HG02840 (cell line): ENCODE measurements at regions not wholly inside any gene's neighbourhood (a gene's known extent, or its start where the extent isn't known, plus 50 kb on each side); places are given as distances from the start of the nearest gene placed in this dataset.
"Not testable (repeated sequence)": the region's sequence is repeated elsewhere in the genome, so short reads cannot be mapped to it uniquely, and the experiment has no call there.

Source experiments
- ATAC-seq: cut with Tn5 transposase; IDR thresholded peaks from one replicate; pipeline ENCODE4 v1.9.1; 2021; ENCODE audit warnings: mild to moderate bottlenecking, moderate library complexity, moderate number of reproducible peaks; ENCODE audit not compliant: unreplicated experiment, low FRiP score

DNA sequence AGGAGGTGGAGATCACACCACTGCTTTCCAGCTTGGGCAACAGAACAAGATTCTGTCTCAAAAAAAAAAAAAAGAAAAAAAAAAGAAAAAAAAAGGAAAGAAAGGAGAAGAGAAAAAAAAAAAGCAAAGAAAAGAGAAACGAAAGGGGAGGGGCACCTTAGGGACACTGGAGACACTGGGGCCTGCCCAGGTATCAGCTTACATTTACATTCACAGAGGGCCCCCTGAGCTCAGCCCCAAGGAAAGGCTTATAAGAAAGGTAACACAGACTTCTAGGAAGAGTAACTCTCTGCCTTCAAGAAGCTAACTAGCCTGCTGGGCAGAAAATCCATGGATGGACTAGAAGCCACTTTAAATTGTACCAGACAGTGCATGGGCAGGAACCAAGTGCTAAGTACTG lies 108.8 kb downstream of the NPY start:
- no peak for ATAC-seq

- no peak for ATAC-seq
Measured at GRCh38 chr7:24395512-24395911, 111.5 kb downstream of the NPY start.

DNA sequence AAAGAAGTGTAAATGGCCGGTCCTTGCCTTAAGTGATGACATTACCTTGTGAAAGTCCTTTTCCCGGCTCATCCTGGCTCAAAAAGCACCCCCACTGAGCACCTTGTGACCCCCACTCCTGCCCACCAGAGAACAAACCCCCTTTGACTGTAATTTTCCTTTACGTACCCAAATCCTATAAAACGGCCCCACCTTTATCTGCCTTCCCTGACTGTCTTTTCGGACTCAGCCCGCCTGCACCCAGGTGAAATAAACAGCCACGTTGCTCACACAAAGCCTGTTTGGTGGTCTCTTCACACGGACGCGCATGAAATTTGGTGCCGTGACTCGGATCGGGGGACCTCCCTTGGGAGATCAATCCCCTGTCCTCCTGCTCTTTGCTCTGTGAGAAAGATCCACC lies 112.4 kb downstream of the NPY start:
- not testable (repeated sequence) for ATAC-seq

DNA sequence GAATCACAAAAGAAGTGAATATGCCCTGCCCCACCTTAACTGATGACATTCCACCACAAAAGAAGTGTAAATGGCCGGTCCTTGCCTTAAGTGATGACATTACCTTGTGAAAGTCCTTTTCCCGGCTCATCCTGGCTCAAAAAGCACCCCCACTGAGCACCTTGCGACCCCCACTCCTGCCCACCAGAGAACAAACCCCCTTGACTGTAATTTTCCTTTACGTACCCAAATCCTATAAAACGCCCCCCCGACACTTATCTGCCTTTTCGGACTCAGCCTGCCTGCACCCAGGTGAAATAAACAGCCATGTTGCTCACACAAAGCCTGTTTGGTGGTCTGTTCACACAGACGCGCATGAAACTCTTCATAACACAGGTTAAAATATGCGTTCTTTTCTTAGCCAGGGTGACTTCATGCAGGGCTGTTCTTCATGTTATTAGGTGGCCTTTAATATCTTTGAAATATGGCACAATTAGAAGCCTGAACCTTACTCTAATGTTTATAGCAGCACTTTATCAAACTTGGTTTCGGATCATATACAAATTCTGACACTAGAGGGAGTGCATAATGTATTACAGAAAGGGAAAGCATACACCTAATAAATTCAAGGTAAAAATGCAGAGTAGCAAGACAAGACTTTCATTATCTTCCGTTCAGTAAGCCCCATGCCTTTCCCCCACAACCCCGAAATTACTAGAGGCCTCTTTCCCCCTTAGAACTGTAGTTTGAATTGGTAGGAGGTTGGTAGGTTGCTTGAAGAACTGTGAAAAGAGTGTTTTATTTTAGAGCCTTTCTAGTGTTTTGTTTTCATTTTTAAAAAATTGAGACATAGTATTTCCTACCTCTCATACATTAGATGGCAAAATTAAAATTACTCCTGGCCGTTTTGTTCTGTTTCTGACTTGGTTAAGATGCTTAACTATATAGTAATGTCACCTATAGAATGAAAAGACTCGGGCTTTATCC lies 117.9 kb downstream of the NPY start:
- no peak for ATAC-seq

GRCh38 chr7:24402655-24403054 lies 118.7 kb downstream of the NPY start:
- ATAC-seq = no peak

GRCh38 chr7:24403557-24403956 lies 119.6 kb downstream of the NPY start:
- ATAC-seq = no peak

DNA sequence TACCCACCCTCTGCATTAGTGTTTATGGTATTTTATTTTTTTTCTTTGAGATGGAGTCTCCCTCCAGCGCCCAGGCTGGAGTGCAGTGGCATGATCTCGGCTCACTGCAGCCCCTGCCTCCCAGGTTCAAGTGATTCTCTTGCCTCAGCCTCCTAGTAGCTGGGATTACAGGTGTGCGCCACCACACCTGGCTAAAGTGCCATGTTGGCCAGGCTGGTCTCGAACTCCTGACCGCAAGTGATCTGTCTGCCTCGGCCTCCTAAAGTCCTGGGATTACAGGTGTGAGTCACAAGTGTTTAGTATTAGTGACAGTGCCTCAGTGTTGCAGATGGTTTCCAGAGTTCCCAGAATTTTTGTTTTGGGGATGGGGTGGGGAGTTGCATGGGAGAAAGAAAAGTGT lies 120.3 kb downstream of the NPY start:
- no peak for ATAC-seq

- ATAC-seq = no peak
Measured at GRCh38 chr7:24405002-24405401, 121.0 kb downstream of the NPY start.

- no peak for ATAC-seq
Measured at GRCh38 chr7:24406053-24406788, 122.2 kb downstream of the NPY start.

DNA sequence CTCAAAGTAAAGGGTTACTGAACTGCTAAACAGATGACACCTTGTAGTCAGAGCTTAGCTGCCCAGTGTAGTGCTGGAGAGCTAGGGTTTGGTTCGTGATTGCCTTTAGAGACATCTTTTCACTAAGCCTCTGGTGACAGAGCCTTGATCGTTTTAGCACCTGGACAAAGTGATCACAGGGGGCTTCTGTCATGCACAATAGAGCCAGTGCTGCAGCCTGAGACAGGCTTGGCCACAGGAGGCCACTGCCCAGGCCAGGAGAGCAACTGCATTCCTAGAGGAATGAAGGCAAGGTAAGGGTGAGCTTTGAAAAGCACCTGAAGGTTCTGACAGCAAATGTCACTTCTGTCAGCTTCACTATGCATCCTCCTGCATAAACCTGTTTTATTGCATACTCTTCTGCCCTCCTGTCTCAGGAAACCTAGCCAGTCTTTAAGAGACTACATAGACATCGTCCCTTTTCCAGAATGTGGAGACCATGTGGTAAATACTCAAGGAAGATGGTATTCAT lies 122.9 kb downstream of the NPY start:
- no peak for ATAC-seq

- ATAC-seq = no peak
Measured at GRCh38 chr7:24407965-24408364, 124.0 kb downstream of the NPY start.

- no peak for ATAC-seq
Measured at GRCh38 chr7:24408798-24409430, 124.9 kb downstream of the NPY start.

DNA sequence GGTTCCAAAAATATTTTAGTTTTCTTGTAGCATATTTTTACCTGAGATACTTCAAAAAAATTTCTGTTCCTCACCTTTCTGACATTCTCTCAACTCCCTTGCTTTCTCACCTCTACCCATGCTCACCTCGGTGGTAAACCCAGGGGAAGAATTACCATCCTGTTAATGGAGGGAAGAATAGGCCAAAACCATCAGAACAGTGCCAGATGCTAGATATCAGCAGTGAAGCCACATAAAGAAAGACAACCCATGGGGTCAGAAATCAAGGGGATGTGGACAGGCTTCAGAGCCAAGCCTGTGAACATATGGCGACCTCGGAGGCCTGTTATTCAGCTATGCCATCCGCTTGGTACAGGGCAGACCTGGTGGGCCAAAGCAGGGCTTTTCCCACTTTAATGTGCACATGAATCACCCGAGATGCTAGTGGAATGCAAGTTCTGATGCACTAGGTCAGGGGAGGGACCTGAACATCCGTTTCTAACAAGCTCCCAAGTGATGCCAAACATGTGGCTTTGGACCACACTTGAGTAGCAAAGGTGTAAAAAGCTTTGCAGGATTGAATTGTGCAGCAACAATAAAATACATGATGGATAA lies 125.5 kb downstream of the NPY start:
- ATAC-seq = no peak

DNA sequence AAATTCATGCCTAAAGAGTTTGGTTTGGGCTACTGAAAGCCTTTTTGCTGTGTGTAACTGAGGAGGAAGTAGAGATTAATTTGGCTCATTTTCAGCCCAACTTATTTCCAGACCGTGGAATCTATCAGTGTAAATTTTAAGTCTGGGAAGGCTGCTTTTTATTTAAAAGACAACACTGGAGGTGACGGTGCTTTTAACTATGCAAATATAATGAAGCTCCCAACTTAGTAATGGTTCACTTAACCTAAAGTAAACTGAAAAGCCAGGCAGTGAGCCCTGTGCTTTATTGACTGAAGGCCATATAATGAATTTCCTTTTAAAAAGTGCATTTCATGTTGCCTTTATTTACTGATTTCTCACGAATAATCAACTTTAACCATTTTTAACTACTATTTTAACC lies 127.2 kb downstream of the NPY start:
- ATAC-seq = no peak

DNA sequence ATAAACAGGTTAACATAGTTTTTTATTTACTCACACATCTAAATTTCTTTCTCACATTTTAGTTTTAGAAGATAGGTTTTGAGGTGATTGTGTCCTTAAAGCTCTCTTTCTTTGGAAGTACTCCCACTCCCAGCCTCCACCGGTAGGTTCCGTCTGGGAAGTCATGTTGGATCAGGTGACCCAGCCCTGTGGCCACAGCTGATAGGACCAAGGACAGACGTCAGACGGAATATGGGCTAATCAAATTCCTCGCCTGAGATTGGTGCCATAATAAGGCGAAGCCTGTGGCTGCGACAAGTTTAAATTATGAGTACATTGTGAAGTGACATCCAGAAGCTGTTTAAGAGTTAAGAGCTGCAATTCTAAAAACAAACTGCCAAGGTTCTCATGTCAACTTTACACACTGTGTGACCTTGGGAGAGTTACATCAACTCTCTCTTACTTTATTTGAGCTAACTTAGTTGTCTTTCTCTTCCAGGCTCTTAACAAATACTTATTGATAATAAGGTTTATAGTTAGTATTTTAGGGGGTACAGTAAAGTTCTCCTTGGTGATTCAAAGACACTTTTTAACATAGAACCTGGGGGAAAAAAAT lies 133.6 kb downstream of the NPY start:
- ATAC-seq = no peak

GRCh38 chr7:24419077-24419476 lies 135.1 kb downstream of the NPY start:
- ATAC-seq = no peak

DNA sequence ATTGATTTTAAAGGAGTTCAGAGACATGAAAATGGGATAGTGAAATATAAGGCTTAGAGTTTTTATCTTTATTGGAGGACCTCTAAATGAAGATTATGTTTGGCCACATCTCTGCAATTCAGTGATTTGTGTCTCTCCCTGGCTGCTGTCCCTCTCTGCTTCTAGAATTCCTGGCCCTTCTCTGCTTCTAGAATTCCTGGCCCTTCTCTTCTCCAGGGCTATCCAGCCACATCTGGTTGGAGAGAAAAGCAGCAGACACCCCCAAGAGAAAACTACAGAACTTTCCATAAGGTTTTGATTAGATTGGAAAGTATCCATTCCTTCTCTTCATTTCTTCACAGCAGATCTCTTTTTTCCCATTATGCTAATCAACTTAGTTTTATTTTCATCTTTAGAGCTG lies 135.5 kb downstream of the NPY start:
- no peak for ATAC-seq

DNA sequence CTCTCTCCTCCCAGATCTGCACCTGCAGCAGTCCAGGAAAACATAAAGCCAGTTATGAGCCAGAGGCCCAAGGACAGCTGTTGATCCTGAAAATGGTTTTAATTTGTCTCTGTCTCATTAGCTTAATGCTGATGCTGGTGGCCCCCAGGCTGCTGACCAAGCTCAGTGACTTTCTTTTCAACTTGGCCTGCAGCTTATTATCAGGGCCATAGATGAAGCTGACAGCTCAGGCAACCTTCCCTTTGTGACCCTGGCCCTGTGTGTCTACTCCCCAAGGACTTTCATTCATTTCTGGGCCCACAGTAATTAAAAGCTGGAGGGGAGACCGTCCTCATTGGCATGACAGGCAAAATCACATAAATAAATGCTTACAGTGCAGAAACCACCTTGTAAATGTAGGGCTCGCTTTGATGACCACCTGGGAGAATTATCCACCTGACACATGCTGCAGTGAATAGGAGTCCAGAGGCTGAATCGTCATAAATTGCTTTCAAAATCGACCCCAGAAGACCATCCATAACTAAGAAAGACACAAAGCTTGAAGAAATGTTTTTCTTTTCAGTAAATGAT lies 138.5 kb downstream of the NPY start:
- no peak for ATAC-seq

- ATAC-seq = no peak
Measured at GRCh38 chr7:24425664-24426063, 141.7 kb downstream of the NPY start.

DNA sequence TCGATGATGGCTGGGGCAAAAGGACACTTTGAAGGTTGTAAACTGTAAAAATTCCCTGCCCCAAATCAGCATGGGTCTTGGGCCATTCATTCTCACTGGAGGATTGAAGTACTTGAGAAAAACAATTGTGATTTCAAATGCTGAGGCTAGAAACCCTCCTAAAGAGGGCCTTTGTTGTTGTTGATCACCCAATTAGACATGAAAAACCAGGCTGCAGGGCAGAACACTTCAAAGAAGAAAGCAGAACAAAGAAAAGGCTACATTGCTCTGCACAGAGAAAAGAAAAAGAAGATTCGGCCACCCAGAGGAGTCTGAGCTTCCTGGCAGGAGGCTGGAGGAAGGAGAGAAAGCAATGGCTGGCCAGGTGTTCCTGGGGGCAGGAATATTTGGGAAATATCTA lies 143.1 kb downstream of the NPY start:
- ATAC-seq = no peak
